ENCODE measurements at regions not wholly inside any gene's neighbourhood (a gene's known extent, or its start where the extent isn't known, plus 50 kb on each side); places are given as distances from the start of the nearest gene placed in this dataset.
A peak's percentile ranks its signal among the peaks of the same experiment; 100 is the strongest.

DNA sequence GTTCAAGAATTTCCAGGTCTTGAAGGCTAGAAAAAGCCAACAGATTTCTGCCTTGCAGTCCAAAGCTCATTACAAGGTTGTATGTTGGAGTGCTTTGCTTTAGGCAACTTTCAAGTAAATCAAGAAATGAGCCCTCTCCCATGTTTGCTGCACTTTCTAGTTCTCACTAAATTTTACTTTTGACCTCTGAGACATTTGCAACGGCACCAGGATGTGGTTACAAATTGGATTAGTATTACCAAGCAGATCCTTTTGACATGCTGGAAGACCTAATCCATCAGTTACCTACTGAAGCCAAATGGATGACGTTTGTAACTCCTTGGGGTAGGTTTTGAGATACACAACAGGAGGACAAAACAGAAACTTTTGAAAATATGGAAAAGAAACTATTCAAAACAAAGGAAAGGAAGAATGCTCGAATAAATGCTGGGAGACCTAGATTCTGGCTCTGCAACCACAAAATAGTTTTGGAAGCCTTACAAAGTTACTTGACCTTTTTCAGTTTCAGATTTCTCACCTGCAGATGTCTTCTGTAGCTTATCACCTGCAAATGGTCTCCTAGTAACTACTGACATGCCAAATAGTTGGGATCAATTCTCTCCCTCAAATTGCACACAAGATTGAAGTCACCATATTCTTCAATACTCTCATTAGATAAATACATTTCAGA is 251.7 kb upstream of the ADGRL2 start:
- no peak overlapping the region for H3K4me3 ChIP-seq (ENCODE audit: low read depth in 1 of 3, low read length in 3 of 3)
- no peaks in the 10 kb centered on the region for H3K9me3 ChIP-seq (ENCODE audit: control insufficient read depth in 4 of 4, low read length in 3 of 4)
- no peak overlapping the region for H3K9ac ChIP-seq (ENCODE audit: low read depth in 1 of 2, low read length in 2 of 2)
- no peak for DNase-seq (ENCODE audit: low spot score)
- TF ChIP-seq, protein P1, sequence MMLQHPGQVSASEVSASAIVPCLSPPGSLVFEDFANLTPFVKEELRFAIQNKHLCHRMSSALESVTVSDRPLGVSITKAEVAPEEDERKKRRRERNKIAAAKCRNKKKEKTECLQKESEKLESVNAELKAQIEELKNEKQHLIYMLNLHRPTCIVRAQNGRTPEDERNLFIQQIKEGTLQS (IDR thresholded peaks at IDR 0.05), result no peak
- TF ChIP-seq SP1 (IDR thresholded peaks at IDR 0.05), result peak; percentile 6
- H3K36me3 ChIP-seq (ENCODE audit: control insufficient read depth in 4 of 4, insufficient read depth in 3 of 4, low read depth in 1 of 4, low read length in 3 of 4), result no peaks in the 10 kb centered on the region
- no peaks in the 10 kb centered on the region for H3K27me3 ChIP-seq (ENCODE audit: control insufficient read depth in 4 of 4, insufficient read depth in 4 of 4, low read length in 3 of 4)
- 46% methylated on average over 3 of the region's 3 CpGs for WGBS
- no peaks in the 10 kb centered on the region for H3K4me1 ChIP-seq (ENCODE audit: control insufficient read depth in 4 of 4, insufficient read depth in 4 of 4, low read length in 3 of 4)
- H3K27ac ChIP-seq (ENCODE audit: low read depth in 1 of 2, low read length in 2 of 2), result no peak overlapping the region

DNA sequence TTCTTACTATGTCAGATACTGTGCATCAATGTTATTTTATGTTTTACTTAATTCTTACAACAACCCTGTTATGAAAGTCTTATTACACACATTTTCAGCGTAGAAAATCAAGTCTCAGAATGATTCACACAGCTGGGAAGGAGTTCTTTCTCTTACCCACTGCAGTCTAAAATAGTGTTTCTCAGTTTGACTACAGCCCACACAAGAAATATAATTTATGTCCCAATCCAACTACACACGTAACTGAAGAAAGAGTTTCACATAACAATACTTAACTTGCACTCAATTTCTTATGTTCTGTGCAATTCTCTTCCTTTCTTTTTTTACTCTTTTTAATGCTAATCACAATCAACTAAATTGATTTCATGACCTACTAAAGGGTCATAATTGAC is 252.8 kb upstream of the ADGRL2 start:
- H3K27ac ChIP-seq (ENCODE audit: low read depth in 1 of 2, low read length in 2 of 2), result no peak overlapping the region
- WGBS, result 88% methylated on average over 2 of the region's 2 CpGs
- H3K9ac ChIP-seq (ENCODE audit: low read depth in 1 of 2, low read length in 2 of 2), result no peak overlapping the region
- H3K27me3 ChIP-seq (ENCODE audit: control insufficient read depth in 4 of 4, insufficient read depth in 4 of 4, low read length in 3 of 4), result no peaks in the 10 kb centered on the region
- DNase-seq (ENCODE audit: low spot score), result no peak
- H3K4me3 ChIP-seq (ENCODE audit: low read depth in 1 of 3, low read length in 3 of 3), result no peak overlapping the region
- no peaks in the 10 kb centered on the region for H3K36me3 ChIP-seq (ENCODE audit: control insufficient read depth in 4 of 4, insufficient read depth in 3 of 4, low read depth in 1 of 4, low read length in 3 of 4)
- H3K4me1 ChIP-seq (ENCODE audit: control insufficient read depth in 4 of 4, insufficient read depth in 4 of 4, low read length in 3 of 4), result no peaks in the 10 kb centered on the region
- no peak for TF ChIP-seq HNF4G (IDR thresholded peaks at IDR 0.05)
- TF ChIP-seq, protein P2, sequence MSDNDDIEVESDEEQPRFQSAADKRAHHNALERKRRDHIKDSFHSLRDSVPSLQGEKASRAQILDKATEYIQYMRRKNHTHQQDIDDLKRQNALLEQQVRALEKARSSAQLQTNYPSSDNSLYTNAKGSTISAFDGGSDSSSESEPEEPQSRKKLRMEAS (IDR thresholded peaks at IDR 0.05), result no peak
- no peak for TF ChIP-seq RXRA (IDR thresholded peaks at IDR 0.05)
- no peaks in the 10 kb centered on the region for H3K9me3 ChIP-seq (ENCODE audit: control insufficient read depth in 4 of 4, low read length in 3 of 4)

DNA sequence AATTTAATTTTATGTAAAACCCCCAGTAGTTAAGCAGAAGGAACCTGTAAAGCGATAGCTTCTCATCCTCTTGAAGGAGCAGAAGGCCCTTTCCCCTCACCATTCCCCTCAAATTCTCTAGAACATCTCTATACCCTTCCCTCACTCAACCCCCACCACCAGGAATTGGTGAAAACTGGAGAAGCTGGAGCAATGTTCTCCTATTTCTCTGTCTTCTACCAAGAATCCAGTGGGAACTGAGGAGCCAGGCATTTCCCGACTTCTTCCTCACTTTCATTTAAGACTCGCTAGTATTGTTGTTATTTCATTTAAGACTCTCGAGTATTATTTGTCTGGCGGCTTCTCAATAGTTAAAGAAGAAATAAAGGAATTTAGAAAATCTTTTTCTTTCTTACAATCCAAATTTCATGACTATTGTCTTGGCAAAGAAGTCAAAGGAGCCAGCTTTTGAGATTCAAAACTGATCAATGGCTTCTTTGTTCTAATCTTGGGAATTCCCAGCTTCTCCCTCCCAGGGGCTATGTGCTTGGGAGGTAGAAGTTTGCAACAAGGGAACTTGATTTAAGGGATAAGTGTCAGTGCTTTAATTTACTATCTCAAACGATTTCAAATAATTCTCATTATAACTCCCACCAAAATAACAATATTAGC is 253.3 kb upstream of the ADGRL2 start:
- Histone ChIP-seq H3K27me3 (ENCODE audit: control insufficient read depth in 4 of 4, insufficient read depth in 4 of 4, low read length in 3 of 4) (no peaks in the 10 kb centered on the region), H3K36me3 (ENCODE audit: control insufficient read depth in 4 of 4, insufficient read depth in 3 of 4, low read depth in 1 of 4, low read length in 3 of 4) (no peaks in the 10 kb centered on the region), H3K27ac (ENCODE audit: low read depth in 1 of 2, low read length in 2 of 2) (no peak overlapping the region), H3K4me1 (ENCODE audit: control insufficient read depth in 4 of 4, insufficient read depth in 4 of 4, low read length in 3 of 4) (no peaks in the 10 kb centered on the region), H3K9ac (ENCODE audit: low read depth in 1 of 2, low read length in 2 of 2) (no peak overlapping the region), H3K9me3 (ENCODE audit: control insufficient read depth in 4 of 4, low read length in 3 of 4) (no peaks in the 10 kb centered on the region), H3K4me3 (ENCODE audit: low read depth in 1 of 3, low read length in 3 of 3) (no peak overlapping the region)
- TF ChIP-seq SP1 (IDR thresholded peaks at IDR 0.05), result no peak
- TF ChIP-seq, protein P3, sequence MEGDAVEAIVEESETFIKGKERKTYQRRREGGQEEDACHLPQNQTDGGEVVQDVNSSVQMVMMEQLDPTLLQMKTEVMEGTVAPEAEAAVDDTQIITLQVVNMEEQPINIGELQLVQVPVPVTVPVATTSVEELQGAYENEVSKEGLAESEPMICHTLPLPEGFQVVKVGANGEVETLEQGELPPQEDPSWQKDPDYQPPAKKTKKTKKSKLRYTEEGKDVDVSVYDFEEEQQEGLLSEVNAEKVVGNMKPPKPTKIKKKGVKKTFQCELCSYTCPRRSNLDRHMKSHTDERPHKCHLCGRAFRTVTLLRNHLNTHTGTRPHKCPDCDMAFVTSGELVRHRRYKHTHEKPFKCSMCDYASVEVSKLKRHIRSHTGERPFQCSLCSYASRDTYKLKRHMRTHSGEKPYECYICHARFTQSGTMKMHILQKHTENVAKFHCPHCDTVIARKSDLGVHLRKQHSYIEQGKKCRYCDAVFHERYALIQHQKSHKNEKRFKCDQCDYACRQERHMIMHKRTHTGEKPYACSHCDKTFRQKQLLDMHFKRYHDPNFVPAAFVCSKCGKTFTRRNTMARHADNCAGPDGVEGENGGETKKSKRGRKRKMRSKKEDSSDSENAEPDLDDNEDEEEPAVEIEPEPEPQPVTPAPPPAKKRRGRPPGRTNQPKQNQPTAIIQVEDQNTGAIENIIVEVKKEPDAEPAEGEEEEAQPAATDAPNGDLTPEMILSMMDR (IDR thresholded peaks at IDR 0.05; ENCODE audit: low read depth, low read length, missing input control), result no peak
- no peak for TF ChIP-seq NR2F2 (IDR thresholded peaks at IDR 0.05)
- TF ChIP-seq FOXA2 (IDR thresholded peaks at IDR 0.05), result no peak
- TF ChIP-seq JUND (IDR thresholded peaks at IDR 0.05), result no peak
- TF ChIP-seq, protein P1 (IDR thresholded peaks at IDR 0.05), result no peak
- TF ChIP-seq YY1 (IDR thresholded peaks at IDR 0.05), result no peak
- no peak for TF ChIP-seq TAF1 (conservative IDR thresholded peaks at IDR 0.05)
- no peak for TF ChIP-seq EGR1 (IDR thresholded peaks at IDR 0.05; ENCODE audit: low read depth in 2 of 2)
- TF ChIP-seq HNF4G (IDR thresholded peaks at IDR 0.05), result no peak
- TF ChIP-seq, protein P2 (IDR thresholded peaks at IDR 0.05), result no peak
- WGBS, result 86% methylated on average over 6 of the region's 6 CpGs
- DNase-seq (ENCODE audit: low spot score), result no peak

Data from liver (tissue), 8 donors.